Right atrium auricular region (tissue), 2 donors: ENCODE measurements at regions not wholly inside any gene's neighbourhood (a gene's known extent, or its start where the extent isn't known, plus 50 kb on each side); places are given as distances from the start of the nearest gene placed in this dataset.

Source experiments
- DNase-seq: peaks from one replicate; pipeline ENCODE4 v3.0.0-alpha.2; 2019; ENCODE audit warnings: low spot score
- H3K27ac ChIP-seq, 2 donors: fragments of 200-600 bp; sonication (generic); 1 replicate in 1 of 2; 2 replicates in 1 of 2; pipeline ENCODE4 v1.5.1; 2016 to 2019
- H3K27me3 ChIP-seq, 2 donors: fragments of 200-600 bp; sonication (generic); one replicate each; pipeline versions ENCODE4 v1.5.1 to v1.6.0; 2017 to 2019
- H3K36me3 ChIP-seq: fragments of 200-600 bp; sonication (generic); one replicate; pipeline ENCODE4 v1.5.1; 2016
- H3K4me1 ChIP-seq, 2 donors: fragments of 200-600 bp; sonication (generic); one replicate each; pipeline versions ENCODE4 v1.5.1 to v1.6.0; 2017 to 2019
- H3K4me3 ChIP-seq, 2 donors: fragments of 200-600 bp; sonication (generic); 1 replicate in 1 of 2; 2 replicates in 1 of 2; pipeline ENCODE4 v1.5.1; 2017 to 2019; ENCODE audit warnings: mild to moderate bottlenecking in 1 of 2, moderate library complexity in 1 of 2
- H3K9me3 ChIP-seq, 2 donors: fragments of 200-600 bp; sonication (generic); one replicate each; pipeline ENCODE4 v1.5.1; 2019
- TF ChIP-seq, protein P1 (sequence below), 2 donors: fragments of 200-600 bp; sonication (generic); IDR thresholded peaks; one replicate each; pipeline ENCODE4 v1.5.1; 2019; ENCODE audit warnings: antibody characterized with exemption in 2 of 2

DNA sequence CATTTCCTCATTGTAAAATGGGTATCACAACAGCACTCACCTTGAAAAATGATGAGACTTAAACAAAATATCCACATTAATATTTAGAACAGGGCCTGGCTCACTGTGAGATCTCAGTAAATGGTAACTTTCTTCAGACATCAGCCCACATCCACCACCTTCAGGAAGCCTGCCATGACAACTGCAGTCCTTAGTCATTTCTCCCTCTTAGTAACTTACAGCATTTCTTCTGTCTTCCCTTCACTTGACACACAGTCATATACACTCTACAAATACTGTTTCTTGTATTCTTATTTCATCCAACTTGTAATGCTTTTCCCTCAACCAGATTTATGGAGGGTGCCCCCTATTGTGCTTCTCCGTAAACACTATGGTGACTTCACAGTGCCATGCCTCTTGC lies 263.0 kb downstream of the ZNF516 start:
- no peak for DNase-seq
- H3K4me1 ChIP-seq: no peaks in the 10 kb centered on the region

DNA sequence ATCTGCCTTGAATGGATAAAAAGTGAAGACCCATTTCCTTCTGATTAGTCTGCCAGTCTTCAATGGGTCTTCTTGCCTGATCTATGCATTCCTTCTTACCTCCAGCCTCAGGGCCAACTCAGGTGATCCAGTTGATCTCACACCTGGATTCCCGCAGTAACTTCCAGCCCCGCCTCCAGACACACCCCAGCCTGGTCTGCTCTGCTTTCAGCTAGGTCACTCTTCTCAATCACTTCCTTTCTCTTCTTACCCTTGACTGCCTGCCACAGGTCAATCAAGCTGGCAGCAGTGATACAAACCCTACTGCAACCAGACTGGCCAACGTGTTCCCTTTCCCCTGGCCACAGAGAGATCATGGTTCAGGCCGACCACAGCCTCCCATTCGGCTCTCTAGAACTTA lies 263.6 kb downstream of the ZNF516 start:
- no peak overlapping the region for H3K27ac ChIP-seq
- TF ChIP-seq, protein P1, sequence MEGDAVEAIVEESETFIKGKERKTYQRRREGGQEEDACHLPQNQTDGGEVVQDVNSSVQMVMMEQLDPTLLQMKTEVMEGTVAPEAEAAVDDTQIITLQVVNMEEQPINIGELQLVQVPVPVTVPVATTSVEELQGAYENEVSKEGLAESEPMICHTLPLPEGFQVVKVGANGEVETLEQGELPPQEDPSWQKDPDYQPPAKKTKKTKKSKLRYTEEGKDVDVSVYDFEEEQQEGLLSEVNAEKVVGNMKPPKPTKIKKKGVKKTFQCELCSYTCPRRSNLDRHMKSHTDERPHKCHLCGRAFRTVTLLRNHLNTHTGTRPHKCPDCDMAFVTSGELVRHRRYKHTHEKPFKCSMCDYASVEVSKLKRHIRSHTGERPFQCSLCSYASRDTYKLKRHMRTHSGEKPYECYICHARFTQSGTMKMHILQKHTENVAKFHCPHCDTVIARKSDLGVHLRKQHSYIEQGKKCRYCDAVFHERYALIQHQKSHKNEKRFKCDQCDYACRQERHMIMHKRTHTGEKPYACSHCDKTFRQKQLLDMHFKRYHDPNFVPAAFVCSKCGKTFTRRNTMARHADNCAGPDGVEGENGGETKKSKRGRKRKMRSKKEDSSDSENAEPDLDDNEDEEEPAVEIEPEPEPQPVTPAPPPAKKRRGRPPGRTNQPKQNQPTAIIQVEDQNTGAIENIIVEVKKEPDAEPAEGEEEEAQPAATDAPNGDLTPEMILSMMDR (IDR thresholded peaks at IDR 0.05): no peak
- H3K36me3 ChIP-seq: no peaks in the 10 kb centered on the region
- no peaks in the 10 kb centered on the region for H3K27me3 ChIP-seq
- H3K9me3 ChIP-seq: no peaks in the 10 kb centered on the region
- DNase-seq: no peak
- H3K4me3 ChIP-seq: no peak overlapping the region
- no peaks in the 10 kb centered on the region for H3K4me1 ChIP-seq

More for the DNA sequence above, 263.0 kb downstream of the ZNF516 start:
- TF ChIP-seq, protein P1 (IDR thresholded peaks at IDR 0.05): no peak
- Histone ChIP-seq H3K36me3 (no peaks in the 10 kb centered on the region), H3K4me3 (no peak overlapping the region), H3K9me3 (no peaks in the 10 kb centered on the region), H3K27ac (no peak overlapping the region), H3K27me3 (no peaks in the 10 kb centered on the region)

DNA sequence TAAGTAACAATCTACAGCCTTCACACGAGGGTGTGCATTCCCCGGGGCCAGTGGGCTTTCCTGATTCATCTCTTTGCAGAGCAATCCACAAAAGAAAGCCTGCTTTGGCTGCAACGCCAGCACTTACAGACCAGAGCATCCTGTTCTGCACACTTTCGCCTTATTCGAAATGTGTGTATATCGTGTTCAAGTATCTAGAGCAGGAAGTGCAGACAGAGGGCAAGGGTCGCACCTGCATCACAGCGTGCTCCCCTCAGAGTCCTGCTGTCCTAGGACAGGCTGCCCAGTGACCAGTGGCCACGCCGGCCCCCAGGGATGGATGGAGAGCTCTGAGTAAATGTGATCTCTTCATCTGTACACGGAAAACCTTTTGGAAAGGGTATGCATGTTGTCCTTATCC lies 264.3 kb downstream of the ZNF516 start:
- no peaks in the 10 kb centered on the region for H3K4me1 ChIP-seq
- no peaks in the 10 kb centered on the region for H3K27me3 ChIP-seq
- no peaks in the 10 kb centered on the region for H3K9me3 ChIP-seq
- H3K36me3 ChIP-seq: no peaks in the 10 kb centered on the region
- no peak overlapping the region for H3K27ac ChIP-seq
- TF ChIP-seq, protein P1 (IDR thresholded peaks at IDR 0.05): no peak
- H3K4me3 ChIP-seq: no peak overlapping the region
- DNase-seq: no peak

DNA sequence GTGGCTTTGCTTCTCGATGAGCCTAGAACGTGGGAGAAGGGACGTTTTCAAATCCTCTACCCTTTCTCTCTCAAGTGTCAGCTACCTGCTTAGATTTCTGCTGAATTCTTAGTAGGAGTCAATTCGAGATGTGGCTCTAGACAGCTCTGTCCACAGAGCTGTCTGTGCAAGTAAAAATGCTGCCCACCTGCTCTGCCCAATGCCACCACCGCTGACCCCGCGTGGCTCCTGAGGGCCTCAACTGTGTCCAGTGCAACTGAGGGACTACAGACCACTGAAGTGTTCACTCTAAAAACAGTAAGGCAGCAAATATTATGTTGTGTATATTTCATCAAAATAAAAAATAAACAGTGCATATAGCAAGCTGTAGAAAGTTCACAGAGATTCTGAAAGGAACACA lies 266.3 kb downstream of the ZNF516 start:
- TF ChIP-seq, protein P1 (IDR thresholded peaks at IDR 0.05): no peak
- H3K4me3 ChIP-seq: no peak overlapping the region
- H3K27me3 ChIP-seq: no peaks in the 10 kb centered on the region
- H3K36me3 ChIP-seq: no peaks in the 10 kb centered on the region
- H3K9me3 ChIP-seq: no peaks in the 10 kb centered on the region
- no peak overlapping the region for H3K27ac ChIP-seq
- DNase-seq: no peak
- no peaks in the 10 kb centered on the region for H3K4me1 ChIP-seq

DNA sequence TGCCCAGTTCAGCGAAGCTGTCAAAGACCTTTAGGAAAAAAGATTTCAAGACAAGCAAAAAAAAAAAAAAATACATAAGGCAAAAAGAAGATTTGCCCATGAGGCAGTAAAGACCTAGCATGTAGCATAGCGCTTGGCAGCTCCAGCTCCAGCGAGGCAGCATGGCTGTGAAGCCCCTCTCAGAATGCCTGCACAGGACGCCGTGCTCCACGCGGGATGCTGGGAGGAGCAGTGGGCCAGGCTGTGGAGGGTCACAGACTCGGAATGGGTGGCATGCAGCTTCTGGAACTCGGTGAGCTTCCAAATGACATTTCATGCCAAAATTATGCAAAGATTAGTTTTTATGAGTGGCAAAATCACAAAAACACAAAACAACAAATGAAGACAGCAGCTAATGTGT lies 267.3 kb downstream of the ZNF516 start:
- H3K27ac ChIP-seq: no peak overlapping the region
- no peaks in the 10 kb centered on the region for H3K36me3 ChIP-seq
- no peak for DNase-seq
- no peaks in the 10 kb centered on the region for H3K27me3 ChIP-seq
- TF ChIP-seq, protein P1 (IDR thresholded peaks at IDR 0.05): no peak
- no peaks in the 10 kb centered on the region for H3K9me3 ChIP-seq
- no peaks in the 10 kb centered on the region for H3K4me1 ChIP-seq
- no peak overlapping the region for H3K4me3 ChIP-seq

DNA sequence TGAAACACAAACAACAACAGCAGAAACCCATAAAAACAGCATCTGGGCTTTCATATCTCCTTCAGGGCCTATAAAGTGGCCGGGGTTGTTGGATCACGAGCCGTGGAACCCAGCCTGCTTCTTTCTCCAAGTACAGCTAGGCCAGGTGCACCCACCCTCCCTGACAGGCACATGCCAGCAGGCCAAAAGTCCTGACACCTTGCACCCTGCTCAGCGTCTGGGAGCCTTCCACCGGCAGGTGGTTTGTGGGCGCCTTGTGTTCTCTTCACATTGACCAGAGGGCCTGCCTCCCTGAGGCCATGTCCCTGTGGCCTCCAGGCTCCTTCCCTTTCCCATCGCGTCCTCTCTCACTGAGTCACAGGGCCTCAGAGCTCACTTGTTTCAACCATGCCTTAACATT lies 271.6 kb downstream of the ZNF516 start:
- no peaks in the 10 kb centered on the region for H3K36me3 ChIP-seq
- TF ChIP-seq, protein P1 (IDR thresholded peaks at IDR 0.05): no peak

More for the DNA sequence above, 271.6 kb downstream of the ZNF516 start:
- H3K27ac ChIP-seq: no peak overlapping the region
- no peaks in the 10 kb centered on the region for H3K27me3 ChIP-seq
- DNase-seq: no peak
- H3K4me3 ChIP-seq: no peak overlapping the region
- H3K4me1 ChIP-seq: no peaks in the 10 kb centered on the region
- H3K9me3 ChIP-seq: no peaks in the 10 kb centered on the region
